ENCODE measurements at regions not wholly inside any gene's neighbourhood (a gene's known extent, or its start where the extent isn't known, plus 50 kb on each side); places are given as distances from the start of the nearest gene placed in this dataset.

DNA sequence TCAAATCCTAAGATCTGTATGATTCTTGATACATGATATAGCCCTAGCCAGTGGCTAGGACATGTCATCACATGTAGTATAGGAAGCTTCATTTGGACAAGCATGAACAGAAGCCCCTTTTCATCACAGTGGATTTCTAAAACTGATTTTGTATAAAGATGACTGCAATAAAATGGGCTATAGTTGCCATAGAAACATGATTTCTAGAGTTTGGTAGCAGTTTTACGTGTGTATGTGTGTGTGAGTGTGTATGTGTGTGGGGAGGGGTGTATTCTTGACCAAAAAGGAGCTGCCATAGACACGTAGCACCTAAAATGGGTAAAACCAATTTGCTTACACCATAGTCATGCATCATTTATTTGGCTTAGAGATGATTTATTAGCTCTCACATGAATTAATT, 200.5 kb upstream of the CNR1 start:
- H2AFZ ChIP-seq (ENCODE audit: low read length), result no peak overlapping the region
- ChIA-PET POLR2A (no interaction called here), CTCF (ENCODE audit: low intra/inter-chr PET ratio, low total read pairs) (no interaction called here)
- no peaks in the 10 kb centered on the region for H3K9me3 ChIP-seq (ENCODE audit: low read length)
- H3K4me1 ChIP-seq (ENCODE audit: insufficient read depth, low read length), result no peaks in the 10 kb centered on the region
- FAIRE-seq (no peak), ATAC-seq (no peak), DNase-seq (ENCODE audit: low spot score) (no peak)
- no peak overlapping the region for H3K9ac ChIP-seq (ENCODE audit: insufficient read depth, low read depth, low read length)
- no peak overlapping the region for H3K4me3 ChIP-seq (replicated peaks in 1 of 3; ENCODE audit: insufficient read depth in 1 of 3, low read depth in 2 of 3, low read length in 3 of 3)
- no peaks in the 10 kb centered on the region for H3K79me2 ChIP-seq (ENCODE audit: insufficient read depth, low read length)
- 0% methylated on average over 2 of the region's 2 CpGs for WGBS (ENCODE audit: low lambda C conversion rate)
- H3K36me3 ChIP-seq (replicated peaks in 1 of 2; ENCODE audit: control insufficient read depth in 1 of 2, insufficient read depth in 2 of 2, low read length in 2 of 2), result no peaks in the 10 kb centered on the region
- peaks cover 0 to under 1% of the 10 kb centered on the region in 2 experiments; a peak in 1 of 5 replicates for H3K27me3 ChIP-seq (ENCODE audit: control insufficient read depth in 1 of 2, insufficient read depth in 2 of 2, low read length in 2 of 2)
- in situ Hi-C loops (cut with HindIII; ENCODE audit: extremely low pct_ligation_motif_present, low pct_unique_long_range_greater_than_20kb) (no loop called here), intact Hi-C loops (cut with micrococcal nuclease; ENCODE audit: unreplicated experiment) (no loop called here)
- no peaks in the 10 kb centered on the region for H4K20me1 ChIP-seq (ENCODE audit: insufficient read depth, low read length)
- no peak overlapping the region for H3K27ac ChIP-seq (ENCODE audit: extremely low read length, insufficient read depth, low read length)
- no peak overlapping the region for H3K4me2 ChIP-seq (ENCODE audit: low read depth, low read length)
- no peak for TF ChIP-seq ZNF816 (CRISPR knock-in tag; IDR thresholded peaks at IDR 0.05; ENCODE audit: borderline replicate concordance)
- BruUV-seq (replicated peaks), result no TSS peak

DNA sequence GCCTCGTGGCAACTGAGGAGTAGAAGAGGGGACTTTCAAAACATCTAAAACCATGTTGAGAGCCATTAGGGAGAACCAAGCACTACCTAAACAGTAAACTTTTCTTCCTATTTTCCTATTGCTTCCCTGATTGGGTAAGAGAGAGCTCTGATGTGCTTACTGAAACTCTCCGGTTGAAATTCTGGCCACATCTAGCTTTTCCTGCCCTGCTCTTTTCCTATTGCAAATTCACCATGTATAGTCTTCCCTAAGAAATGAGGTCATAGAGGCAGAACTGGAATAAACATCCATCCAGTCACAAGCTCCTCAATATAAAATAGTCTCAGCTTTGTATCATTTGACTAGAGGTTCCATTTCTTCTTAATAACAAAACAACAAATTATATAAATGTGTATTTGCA, 199.5 kb upstream of the CNR1 start:
- H3K4me3 ChIP-seq (replicated peaks in 1 of 3; ENCODE audit: insufficient read depth in 1 of 3, low read depth in 2 of 3, low read length in 3 of 3), result no peak overlapping the region
- POLR2A ChIA-PET, result no interaction called here
- no peaks in the 10 kb centered on the region for H3K36me3 ChIP-seq (replicated peaks in 1 of 2; ENCODE audit: control insufficient read depth in 1 of 2, insufficient read depth in 2 of 2, low read length in 2 of 2)
- ATAC-seq (no peak), DNase-seq (ENCODE audit: low spot score) (no peak), FAIRE-seq (no peak)
- H3K27me3 ChIP-seq (ENCODE audit: control insufficient read depth in 1 of 2, insufficient read depth in 2 of 2, low read length in 2 of 2), result peaks cover 0 to 1% of the 10 kb centered on the region in 2 experiments; a peak in 1 of 5 replicates
- no peaks in the 10 kb centered on the region for H3K4me1 ChIP-seq (ENCODE audit: insufficient read depth, low read length)
- no peaks in the 10 kb centered on the region for H3K79me2 ChIP-seq (ENCODE audit: insufficient read depth, low read length)
- H3K9me3 ChIP-seq (ENCODE audit: low read length), result no peaks in the 10 kb centered on the region
- no peaks in the 10 kb centered on the region for H4K20me1 ChIP-seq (ENCODE audit: insufficient read depth, low read length)
- in situ Hi-C loops (cut with HindIII; ENCODE audit: extremely low pct_ligation_motif_present, low pct_unique_long_range_greater_than_20kb), result no loop called here
- intact Hi-C loops (cut with micrococcal nuclease; ENCODE audit: unreplicated experiment), result no loop called here
- H3K4me2 ChIP-seq (ENCODE audit: low read depth, low read length), result no peak overlapping the region
- WGBS (ENCODE audit: low lambda C conversion rate), result 41% methylated on average over 2 of the region's 2 CpGs
- BruUV-seq (replicated peaks), result no TSS peak
- H3K27ac ChIP-seq (ENCODE audit: extremely low read length, insufficient read depth, low read length), result no peak overlapping the region
- no peak overlapping the region for H2AFZ ChIP-seq (ENCODE audit: low read length)
- CTCF ChIA-PET (ENCODE audit: low intra/inter-chr PET ratio, low total read pairs), result no interaction called here
- no peak overlapping the region for H3K9ac ChIP-seq (ENCODE audit: insufficient read depth, low read depth, low read length)
- TF ChIP-seq KLF16 (CRISPR knock-in tag; IDR thresholded peaks at IDR 0.05), result no peak
- no peak for TF ChIP-seq ZMYM4 (CRISPR knock-in tag; IDR thresholded peaks at IDR 0.05)
- no peak for TF ChIP-seq SIN3B (IDR thresholded peaks at IDR 0.05; ENCODE audit: low read length)
- no peak for TF ChIP-seq ZNF703 (CRISPR knock-in tag; IDR thresholded peaks at IDR 0.05; ENCODE audit: borderline replicate concordance)
- TF ChIP-seq FOXA1 (IDR thresholded peaks at IDR 0.05), result no peak
- no peak for TF ChIP-seq FOXA1 (CRISPR knock-in tag; IDR thresholded peaks at IDR 0.05)
- TF ChIP-seq ZNF672 (CRISPR knock-in tag; IDR thresholded peaks at IDR 0.05), result no peak
- no peak for TF ChIP-seq ZNF263 (CRISPR knock-in tag; IDR thresholded peaks at IDR 0.05)
- TF ChIP-seq, protein P1, sequence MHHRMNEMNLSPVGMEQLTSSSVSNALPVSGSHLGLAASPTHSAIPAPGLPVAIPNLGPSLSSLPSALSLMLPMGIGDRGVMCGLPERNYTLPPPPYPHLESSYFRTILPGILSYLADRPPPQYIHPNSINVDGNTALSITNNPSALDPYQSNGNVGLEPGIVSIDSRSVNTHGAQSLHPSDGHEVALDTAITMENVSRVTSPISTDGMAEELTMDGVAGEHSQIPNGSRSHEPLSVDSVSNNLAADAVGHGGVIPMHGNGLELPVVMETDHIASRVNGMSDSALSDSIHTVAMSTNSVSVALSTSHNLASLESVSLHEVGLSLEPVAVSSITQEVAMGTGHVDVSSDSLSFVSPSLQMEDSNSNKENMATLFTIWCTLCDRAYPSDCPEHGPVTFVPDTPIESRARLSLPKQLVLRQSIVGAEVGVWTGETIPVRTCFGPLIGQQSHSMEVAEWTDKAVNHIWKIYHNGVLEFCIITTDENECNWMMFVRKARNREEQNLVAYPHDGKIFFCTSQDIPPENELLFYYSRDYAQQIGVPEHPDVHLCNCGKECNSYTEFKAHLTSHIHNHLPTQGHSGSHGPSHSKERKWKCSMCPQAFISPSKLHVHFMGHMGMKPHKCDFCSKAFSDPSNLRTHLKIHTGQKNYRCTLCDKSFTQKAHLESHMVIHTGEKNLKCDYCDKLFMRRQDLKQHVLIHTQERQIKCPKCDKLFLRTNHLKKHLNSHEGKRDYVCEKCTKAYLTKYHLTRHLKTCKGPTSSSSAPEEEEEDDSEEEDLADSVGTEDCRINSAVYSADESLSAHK (CRISPR knock-in tag; IDR thresholded peaks at IDR 0.05; ENCODE audit: borderline replicate concordance), result no peak
- no peak for TF ChIP-seq ZNF530 (CRISPR knock-in tag; IDR thresholded peaks at IDR 0.05; ENCODE audit: low read depth)
- TF ChIP-seq NFYB (CRISPR knock-in tag; IDR thresholded peaks at IDR 0.05), result no peak
- no peak for TF ChIP-seq ZNF652 (CRISPR knock-in tag; IDR thresholded peaks at IDR 0.05; ENCODE audit: borderline replicate concordance, low read depth)
- no peak for TF ChIP-seq ZNF496 (CRISPR knock-in tag; IDR thresholded peaks at IDR 0.05; ENCODE audit: insufficient replicate concordance)
- TF ChIP-seq CREM (IDR thresholded peaks at IDR 0.05), result no peak
- no peak for TF ChIP-seq CREM (CRISPR knock-in tag; IDR thresholded peaks at IDR 0.05)
- TF ChIP-seq CSRNP2 (CRISPR knock-in tag; conservative IDR thresholded peaks at IDR 0.05; ENCODE audit: low read depth), result no peak
- no peak for TF ChIP-seq ZNF468 (CRISPR knock-in tag; IDR thresholded peaks at IDR 0.05)
- no peak for TF ChIP-seq ZNF180 (CRISPR knock-in tag; IDR thresholded peaks at IDR 0.05; ENCODE audit: borderline replicate concordance, low read depth)
